NCI-H2227 (cell line): ENCODE measurements at regions not wholly inside any gene's neighbourhood (a gene's known extent, or its start where the extent isn't known, plus 50 kb on each side); places are given as distances from the start of the nearest gene placed in this dataset.

ENCODE experiments used
- DNase-seq: peaks from one replicate; lab custom pipeline; 2025; ENCODE audit not compliant: unreplicated experiment; lab: John Stamatoyannopoulos, UW

DNA sequence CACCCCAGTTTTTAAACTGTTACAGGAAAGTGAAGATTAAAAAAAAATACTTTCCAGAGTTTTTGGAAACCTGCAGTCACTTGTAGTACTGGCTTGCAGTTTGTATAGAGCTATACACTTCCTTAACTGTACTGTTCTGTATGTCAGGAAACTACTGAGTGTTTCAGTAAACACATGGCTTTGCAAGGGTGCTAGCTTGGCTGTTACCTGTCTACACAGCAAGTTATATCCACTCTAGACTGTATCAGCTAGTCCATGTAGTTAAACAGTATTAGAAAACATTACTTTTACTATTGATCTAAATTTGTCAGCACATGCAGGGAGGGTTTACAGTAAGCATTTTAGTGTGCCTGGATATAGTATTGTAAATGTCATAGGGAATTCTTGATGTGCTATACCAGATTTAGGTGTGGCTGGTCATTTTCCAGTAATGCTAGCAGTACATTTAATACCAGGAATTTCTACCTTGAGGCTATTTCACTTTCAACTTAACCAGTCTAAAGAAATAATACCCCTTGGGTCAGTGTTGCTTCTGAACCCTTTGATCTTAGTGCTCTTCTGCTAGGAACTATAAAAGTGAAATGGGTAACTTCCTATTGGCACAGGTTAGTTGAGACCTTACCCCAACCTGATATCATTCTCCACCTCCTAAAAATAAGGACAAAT, 192.3 kb upstream of the ANKRD50 start:
- DNase-seq: no peak

DNA sequence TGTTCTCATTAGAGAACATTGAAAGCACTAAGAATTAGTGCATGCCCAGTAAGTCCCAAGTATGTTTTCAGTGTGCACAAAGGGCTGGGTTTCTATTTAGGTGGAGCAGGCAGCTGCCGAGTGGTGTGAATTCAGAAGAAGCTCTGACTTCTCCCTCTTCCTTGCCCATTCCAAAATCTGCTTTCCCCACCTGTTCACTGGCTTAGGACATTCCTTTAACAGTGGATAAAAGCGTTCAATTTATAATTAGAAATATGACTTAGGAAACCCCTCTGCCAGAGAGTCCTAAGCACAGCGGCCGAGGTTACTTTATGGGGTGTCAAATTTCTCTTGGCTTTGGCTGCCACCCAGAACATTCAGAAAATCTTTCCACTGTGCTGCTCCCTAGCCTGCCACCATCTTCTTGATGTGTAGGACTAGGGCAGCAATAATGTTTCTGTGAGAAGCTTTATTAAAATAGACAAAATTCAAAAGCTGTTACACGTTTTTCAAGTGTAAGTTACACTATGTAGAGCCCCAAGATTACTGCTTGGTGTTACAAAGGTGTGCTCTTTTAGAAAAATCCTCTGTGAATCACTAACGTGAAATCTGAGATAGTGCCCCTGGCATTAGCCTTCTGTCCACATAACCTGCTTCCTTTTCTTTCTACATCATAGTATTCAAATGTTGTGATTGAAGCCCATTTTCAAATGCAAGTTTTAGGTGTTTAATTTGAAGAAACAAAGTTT, 191.6 kb upstream of the ANKRD50 start:
- no peak for DNase-seq

DNA sequence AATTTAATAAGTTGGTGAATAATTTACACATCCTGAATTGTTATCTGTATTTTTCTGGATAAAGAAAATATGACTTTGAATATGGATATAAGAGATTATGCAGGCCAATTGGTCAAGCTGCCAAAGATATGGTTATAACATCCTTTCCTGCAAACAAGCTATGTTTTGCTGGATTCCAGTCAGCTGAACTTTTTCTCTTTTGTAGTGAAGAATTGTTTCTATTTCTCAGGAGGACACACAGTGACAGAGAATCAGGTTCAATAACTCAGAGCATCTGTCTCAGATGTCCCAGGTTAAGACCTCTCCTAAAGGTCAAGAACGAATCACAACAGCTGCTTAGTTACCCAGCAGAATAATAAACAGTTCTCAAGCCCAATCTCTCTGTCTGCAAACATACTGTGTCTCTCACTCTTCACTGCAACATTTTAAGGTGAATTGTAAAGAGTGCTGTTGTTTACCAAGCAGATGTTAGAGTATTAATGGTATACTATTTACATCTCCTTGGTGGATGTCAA, 189.5 kb upstream of the ANKRD50 start:
- no peak for DNase-seq

DNA sequence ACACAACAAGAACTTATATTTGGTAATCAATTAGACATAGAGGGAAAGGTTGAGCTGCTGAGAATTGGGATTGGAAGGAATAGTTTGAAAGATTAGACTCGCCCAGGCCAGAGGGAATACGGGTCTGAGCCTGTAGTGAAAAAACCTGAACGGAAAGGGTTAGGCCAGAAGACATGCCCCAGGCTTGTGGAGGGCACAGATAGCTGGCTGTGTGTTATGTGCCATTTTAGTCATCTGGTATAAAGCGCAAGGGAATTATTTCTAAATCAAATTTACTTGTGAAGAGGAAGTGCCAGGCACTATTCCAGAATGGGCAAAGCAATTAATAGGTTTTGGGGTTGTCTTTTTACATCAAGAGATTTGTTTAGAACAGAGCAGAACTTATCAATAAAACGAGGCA, 187.5 kb upstream of the ANKRD50 start:
- no peak for DNase-seq

DNA sequence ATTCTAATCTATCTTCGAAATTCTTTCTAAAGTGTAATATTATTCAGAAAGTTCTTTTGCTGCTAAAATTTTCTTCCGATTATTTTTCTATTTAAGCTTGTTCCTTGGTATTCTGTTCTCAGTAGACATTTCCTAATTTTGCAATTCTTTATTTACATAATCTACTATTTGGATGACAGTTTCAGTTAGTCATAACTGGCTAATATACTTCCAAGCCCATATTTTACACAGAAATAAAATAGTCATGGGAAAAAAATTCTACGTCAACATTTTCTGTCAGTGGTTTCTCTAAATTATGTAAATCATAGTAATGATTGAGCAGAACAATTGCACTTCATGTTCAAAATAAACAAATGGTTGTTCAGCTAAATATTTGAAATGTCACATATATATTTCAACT, 178.0 kb upstream of the ANKRD50 start:
- no peak for DNase-seq

DNA sequence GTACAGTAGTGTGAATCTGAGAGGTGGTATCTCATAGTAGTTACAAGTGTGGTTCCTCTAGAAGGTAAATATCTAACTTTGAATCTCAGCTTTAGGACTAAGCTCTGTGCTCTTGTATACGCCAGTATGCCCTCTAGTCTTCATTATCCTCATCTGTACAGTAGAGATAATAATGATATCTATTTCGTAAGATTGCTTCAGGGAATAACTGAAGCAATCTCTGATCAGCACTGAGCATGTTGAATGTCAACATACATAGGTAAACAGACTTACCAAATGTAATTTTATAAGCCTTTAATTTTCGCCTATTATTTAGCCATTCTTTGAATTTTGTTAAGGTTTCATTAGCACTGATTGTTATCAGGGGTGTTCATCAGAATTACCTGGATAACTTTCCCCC, 175.2 kb upstream of the ANKRD50 start:
- DNase-seq: no peak

DNA sequence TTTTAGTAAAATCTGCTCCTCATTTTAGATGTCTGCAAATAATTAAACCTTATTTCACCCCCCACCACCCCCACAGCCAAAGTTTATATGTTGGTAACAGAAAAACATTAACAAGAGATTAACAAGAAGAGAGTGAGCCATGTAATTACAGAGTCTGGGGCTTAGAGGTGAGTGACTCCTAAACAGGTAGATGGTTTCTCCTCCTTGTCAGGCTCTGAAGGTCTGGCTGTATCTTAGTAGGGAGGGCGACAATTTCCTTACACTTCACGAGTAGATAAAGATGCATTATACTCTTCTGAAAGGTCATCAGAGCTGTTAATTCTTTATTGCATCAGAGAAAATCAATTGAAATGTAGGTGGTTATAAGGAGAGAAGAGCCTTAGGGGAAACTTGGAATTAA, 171.8 kb upstream of the ANKRD50 start:
- no peak for DNase-seq

DNA sequence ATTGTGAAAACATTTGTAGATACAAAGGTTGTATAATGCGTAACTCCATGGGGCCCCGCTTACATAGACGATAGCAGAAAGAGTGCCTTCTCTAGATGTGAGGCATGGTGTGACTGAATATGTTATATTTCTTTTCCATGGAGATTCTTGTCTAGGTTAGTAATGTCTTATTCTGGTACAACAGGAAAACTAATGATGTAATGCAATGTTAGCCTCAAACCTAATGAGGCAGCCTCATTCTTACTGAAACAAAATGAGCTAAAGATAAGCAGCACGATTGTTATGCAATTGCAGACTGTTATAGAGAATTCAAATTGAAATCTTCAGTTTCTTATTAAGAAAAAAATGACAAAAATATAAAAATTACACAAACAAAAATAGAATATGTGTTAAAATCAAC, 171.1 kb upstream of the ANKRD50 start:
- DNase-seq: no peak

DNA sequence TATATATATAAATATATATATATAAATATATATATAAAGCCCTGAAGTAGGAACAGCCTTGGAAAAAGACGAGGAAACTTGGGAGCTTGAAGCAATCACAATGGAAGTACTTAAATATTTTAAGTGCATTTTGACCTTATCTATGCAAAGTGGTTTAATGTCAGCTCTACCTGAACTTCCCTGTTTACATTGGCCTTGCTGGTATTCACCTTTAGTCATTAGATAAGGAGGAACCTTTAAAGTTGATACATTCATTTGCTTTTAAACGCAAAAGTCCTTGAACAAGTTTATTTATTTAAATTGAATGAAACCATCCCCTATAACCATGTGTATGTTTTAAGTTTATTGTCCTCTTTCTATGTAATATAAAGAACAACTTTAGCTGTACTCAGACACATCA, 166.7 kb upstream of the ANKRD50 start:
- no peak for DNase-seq

DNA sequence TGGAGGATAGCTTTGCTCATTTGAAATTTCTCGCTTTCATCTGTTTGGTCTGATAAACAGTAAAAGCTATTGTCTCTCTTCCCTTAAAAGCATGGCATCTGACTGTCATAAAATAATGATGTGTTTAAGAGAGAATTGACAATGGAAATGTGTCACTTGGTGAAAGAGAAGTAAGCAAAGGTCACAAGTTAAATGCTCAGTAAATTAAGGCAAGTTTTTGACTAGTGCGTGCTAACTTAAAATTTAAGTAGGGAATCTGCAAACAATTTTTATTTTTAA, 161.6 kb upstream of the ANKRD50 start:
- DNase-seq: no peak

DNA sequence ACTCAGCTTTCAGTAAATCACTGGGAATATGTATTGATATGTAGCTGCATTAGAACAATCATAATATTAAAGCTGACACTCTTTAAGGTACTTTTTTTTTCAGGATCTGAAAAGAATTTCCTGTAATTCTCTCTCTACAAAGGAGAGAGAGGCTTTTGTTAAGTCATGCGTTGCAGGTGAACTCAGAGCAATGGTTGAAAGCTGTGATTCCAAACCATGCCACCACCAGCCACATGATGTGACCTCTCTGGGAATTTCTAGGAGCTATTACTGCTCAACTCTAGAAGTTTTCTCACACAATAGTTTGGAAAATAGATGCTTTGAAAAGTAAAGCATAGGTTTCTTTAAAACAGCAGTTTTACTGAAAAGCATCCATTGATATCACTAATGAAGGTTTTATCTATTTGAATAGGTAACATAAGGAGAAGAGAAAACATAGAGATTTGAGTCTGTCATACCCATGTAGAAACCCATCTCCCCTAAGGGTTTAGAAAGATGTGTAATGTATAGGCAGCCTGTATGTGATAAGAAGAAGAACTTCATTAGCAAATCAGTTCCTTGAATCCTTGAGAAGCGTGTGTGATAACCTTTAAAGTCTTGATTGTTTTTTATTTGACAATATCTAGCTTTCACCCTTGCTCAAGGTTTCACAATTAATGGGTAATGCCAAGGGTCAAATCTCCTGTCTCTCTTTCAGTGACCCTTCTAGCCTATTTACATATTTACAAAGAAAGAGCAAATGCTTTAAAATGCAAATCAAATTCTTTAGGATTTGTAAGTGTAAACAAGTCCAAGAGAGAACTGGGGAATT, 161.0 kb upstream of the ANKRD50 start:
- DNase-seq: no peak

DNA sequence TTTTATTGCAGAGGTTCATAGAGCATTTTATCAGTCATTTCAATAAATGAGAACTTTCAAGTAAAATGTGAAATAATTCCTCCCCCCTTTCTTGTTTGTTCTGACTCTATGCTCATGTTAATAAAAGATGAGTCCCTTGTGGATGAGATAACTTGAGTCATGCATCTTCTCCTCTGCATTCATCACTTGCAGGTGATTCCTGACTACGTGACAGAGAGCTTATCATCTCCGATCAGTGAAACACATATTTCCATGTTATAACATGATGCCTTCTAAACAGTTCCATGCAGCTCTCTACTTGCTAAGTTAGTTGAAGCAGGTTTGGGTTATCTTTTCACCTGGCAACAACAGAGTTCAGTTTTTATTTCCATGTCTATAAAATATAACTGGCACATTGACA, 160.1 kb upstream of the ANKRD50 start:
- DNase-seq: no peak

DNA sequence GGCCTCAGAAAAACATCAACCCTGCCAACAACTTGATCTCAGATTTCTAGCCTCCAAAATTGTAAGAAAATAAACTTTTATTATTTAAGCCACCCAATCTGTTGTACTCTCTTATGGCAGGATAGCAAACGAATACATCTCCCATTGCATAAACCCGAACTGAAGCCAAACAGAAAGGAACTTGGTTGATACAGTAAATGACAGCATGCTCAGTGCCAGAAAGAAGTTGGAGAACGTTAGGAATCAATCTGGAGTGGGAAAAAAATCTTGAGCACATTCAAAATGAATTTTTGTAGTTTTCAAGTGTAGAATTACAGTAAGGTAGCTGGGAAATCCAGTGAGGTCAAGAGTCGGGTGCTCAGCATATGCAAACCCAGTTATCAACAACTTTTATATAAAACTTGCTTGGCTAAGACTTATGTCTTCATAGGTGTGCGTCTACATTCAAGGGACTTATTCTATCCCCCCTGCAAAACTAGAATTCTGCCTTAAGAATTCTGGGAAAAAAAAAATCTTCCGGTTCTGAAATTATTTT, 157.5 kb upstream of the ANKRD50 start:
- no peak for DNase-seq

DNA sequence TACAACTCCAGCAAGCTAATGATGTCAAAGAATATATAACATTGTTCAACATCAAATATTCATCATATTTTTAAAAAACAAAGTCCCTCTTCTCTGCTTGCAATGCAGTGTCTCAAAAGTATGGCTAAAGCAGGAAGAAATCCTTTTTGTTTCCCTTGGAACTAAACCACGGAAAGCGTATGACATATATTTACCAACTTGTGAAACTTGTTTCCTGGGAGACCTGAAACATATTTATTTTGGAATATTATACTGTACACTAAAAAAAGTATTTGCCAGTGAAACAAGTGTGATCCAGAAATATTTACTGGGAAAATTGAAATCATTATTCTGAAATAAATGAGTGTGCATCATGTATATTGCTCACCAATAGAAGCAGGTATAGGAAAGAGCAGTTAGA, 156.0 kb upstream of the ANKRD50 start:
- DNase-seq: no peak

DNA sequence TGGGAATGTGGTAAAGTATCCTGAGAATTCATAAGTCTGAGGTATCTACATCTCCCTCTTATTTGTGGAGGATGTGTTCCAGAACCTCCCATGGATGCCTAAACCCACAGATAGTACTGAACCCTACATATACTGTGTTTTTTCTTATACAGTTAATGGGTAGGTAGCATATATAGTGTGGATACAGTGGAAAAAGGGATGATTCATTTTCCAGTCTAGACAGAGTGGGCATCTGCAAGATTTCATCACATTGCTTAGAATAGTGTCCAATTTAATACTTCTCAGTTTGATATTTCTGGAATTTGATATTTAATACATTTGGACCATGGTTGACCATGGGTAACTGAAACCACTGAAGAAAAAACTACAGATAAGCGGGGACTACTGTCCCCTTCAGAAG, 155.0 kb upstream of the ANKRD50 start:
- no peak for DNase-seq

DNA sequence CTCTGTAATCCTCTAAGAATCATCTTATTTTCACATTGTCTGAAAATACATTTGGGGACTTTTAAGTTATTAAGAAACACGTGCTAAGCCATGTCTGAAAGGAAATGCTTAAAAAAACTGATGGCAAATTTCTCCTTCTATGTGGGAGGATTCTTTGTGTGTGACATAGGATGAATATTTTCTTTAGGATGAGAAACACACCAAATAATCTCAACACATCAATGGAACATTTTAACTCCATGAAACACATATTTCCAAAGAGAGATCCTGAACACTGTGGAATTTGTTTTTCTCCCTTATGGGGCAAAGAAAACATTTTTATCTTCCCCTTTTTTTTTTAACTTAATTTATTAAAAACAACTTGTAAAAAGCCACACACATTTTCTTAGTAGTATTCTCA, 153.8 kb upstream of the ANKRD50 start:
- no peak for DNase-seq

DNA sequence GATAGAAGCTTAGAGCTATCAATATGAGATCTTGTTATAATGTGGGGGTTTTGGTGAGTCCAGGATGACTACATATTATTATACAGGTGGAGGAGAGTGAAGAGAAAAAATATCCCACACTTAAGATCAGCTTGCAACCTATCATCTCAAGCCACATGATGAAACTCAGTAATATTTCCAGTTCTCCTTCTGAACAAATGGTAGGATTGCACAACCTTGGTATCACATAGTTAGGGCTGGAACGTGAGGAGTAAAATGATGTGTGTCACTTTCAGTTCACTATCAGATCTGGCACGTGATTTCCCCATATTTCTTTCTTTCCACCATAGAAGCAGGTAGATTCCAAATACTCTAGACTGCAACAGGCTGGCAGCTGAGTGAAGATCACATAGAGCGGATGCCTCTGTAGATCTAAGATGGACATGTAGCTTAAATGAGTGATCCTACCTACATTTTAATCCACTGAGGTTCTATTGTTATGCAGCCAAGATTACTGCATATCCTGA, 150.6 kb upstream of the ANKRD50 start:
- DNase-seq: no peak

DNA sequence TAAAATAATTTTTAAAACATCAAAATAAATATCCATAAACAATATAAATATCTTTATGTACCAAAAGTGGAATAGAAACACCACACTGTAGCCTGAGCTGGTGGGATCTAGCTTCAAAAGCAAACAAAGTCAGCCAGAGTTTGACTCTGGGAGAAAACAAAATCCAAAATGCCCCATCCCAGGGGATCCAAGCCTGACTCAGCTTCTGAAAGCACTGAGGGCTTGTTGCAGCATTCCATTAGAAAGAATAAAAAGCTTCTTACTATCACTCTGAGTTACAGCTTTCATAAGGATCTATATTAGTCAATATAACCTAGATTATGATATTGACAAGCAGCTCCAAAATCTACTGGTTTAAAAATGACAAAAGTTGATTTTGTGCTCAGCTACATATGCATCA, 149.7 kb upstream of the ANKRD50 start:
- DNase-seq: no peak

DNA sequence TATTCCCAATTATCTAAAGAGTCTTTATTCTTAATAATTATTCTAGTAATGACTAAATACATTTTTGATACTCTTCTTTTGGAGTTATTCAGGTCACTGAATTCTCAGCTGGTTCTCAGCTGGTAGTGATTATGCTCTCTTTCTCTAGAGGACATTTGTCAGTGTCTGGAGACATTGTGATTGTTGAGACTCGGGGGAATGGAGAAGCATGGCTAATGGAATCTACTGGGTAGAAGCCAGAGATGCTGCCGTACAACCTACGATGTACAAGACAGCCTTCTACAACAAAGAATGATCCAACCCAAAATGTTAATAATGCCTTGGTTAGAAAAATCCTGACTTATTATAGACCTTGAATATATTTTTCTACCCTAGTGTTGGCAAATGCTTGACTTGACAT, 149.2 kb upstream of the ANKRD50 start:
- DNase-seq: no peak

DNA sequence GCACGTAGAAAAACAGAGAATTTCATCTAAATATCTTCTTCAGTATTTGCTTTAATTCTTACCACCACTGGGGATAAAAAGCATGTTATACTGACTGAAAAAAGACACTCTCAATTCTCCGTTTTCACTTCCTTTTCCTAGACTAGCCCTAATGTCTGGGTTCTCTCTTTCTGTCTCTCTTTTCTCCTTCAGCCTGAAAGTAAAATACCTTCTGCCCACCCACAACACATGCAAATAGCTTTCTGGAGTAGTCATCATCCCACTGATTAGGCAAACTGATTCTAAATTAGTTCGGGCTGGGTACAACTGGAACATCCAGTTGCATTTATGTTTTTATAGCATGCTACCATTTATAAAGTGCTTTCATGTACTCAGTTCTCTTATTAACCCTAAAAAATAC, 142.4 kb upstream of the ANKRD50 start:
- DNase-seq: no peak

DNA sequence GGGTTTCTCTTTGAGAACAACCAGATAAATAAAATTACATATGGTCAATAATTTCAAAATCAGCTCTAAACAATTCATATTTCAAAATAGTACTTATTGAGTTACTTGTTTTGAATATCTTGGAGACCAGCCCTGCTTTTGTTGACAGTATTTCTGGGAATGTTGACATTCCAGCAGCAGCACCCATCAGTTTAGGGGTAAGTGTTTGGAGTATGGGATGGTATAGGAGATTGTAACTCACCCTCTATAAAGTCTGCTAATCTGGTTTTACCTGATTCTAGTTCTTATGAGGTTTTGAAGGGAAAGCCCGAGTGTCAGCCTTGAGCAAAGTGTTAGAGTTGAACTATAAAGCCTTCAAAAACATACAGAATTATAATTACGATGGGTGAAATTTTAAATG, 139.2 kb upstream of the ANKRD50 start:
- DNase-seq: no peak

DNA sequence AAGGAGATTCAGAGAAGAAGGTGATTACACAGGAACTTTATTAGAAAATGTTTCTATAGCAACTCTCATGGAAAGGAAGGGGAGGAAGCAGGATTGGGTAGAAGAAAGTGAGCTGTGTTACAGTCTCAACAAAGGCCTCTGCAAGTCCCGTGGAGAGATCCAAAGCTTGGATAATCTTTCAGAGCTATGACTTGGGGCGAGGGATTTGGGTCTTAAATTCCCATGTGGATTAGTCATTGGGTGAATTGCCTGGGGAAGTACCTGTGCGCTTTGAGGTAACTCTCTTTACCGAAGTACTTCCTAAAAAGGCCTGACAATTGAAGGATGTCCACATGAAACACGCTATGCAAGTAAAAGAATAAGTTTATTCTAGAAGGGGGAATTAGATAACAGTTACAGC, 133.8 kb upstream of the ANKRD50 start:
- no peak for DNase-seq
